GM21737 (cell line): ENCODE measurements at regions not wholly inside any gene's neighbourhood (a gene's known extent, or its start where the extent isn't known, plus 50 kb on each side); places are given as distances from the start of the nearest gene placed in this dataset.
"Not testable (repeated sequence)": the region's sequence is repeated elsewhere in the genome, so short reads cannot be mapped to it uniquely, and the experiment has no call there.

Experiments used
- ATAC-seq: cut with Tn5 transposase; IDR thresholded peaks from one replicate; pipeline ENCODE4 v1.9.1; 2021; ENCODE audit warnings: mild to moderate bottlenecking, moderate library complexity; ENCODE audit not compliant: unreplicated experiment

DNA sequence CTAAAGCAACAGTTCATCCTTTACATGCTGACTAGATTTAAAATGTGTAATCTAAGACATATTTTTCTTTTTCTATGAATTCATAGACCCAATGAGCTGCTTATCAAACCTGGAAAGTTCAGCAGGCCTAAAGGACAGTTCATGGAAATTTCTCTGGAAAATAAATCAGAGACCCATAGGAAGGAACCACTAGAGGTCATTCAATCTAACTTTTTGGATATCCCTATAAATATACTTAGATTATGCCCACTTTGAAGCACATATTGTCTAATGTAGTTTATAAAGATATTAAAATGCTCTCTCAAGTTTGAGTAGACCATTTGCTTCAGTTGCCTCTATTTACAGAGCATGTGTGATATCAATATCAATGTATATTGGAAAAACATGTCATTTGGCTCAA, 473.0 kb downstream of the FAT4 start:
- no peak for ATAC-seq

DNA sequence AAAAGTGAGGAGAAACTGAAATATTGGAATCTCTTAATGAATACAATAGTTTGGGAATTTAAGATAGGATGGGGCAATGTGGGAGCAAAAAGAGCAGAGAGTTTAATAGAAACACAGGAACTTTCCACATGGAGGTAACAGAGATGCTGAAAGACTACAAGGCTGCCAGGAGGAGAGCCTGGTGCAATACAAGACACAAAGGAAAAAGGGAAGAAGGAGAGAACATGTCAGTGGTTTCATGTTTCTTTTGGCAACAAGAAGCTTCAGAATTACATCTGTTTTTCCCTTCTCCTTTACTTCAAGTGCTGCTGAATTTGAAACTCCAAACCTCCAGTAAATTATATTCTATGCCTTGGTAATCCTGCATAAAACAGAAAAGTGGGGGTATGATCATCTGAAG, 474.3 kb downstream of the FAT4 start:
- ATAC-seq = no peak

DNA sequence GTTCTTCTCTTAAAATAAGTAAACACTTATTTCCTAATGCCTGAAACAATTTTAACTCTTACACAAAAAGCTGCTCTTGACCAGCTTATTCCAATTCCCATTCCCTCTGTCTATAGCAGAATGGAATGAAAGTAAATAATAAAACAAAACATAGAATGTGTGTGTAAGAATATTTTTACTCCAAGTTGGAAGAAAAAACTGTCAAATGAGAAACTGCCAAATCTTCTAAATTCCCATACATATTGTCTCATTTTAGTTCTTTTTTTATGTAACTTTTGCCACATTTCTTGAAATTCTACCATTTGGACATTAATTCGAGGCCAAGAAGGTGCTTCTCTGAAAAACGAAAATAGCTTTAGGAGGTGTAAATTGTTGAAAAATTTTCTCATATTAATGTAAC, 477.1 kb downstream of the FAT4 start:
- ATAC-seq = no peak

DNA sequence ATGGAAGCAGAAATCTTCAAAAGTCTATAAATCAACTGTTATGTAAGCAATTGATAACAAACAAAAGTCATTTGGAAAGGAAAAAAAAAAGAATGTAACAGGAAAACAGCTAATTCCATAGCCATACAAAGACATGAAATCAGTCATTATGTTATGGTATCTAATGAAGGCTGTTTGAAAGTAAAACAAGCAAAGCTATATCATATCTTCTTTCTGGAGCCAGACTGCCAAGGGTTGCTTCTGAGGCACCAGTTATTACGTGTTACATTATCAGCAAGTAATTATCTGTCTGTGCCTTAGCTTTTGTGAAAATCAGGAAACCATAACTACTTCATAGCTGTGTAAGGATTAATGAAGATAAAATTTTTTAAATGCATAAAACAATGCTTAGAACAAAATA, 480.2 kb downstream of the FAT4 start:
- no peak for ATAC-seq

DNA sequence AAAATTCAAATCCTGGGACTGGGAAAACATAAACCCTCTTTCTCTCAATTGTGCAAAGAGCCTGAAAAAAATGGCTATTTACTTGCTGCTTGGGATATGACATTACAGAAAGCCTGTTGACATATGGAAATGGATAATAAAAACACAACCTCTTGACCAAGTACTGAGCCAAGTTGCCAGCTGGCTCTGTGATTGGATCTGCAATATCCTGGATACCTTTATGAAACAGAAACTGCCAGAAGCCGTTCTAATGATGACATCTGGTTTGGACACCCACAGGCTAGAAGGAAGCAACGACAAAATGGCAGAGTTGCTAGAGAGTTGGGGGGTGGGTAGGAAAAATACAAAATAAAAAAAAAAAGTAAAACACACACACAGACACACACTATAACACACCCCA, 481.4 kb downstream of the FAT4 start:
- ATAC-seq = no peak

DNA sequence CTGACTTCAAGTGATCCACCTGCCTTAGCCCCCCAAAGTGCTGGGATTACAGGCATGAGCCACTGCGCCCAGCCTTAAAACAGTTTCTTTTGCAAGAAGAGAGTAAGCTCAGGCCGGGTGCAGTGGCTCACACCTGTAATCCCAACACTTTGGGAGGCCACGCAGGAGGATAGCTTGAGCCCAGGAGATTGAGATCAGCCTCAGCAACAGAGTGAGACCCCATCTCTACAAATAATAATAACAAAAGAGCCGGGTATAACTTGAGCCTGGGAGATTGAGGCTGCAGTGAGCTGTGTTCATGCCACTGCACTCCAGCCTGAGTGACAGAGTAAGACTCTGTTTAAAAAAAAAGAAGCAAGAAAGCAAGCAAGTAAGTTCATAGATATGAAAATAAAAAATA, 482.9 kb downstream of the FAT4 start:
- ATAC-seq = not testable (repeated sequence)

DNA sequence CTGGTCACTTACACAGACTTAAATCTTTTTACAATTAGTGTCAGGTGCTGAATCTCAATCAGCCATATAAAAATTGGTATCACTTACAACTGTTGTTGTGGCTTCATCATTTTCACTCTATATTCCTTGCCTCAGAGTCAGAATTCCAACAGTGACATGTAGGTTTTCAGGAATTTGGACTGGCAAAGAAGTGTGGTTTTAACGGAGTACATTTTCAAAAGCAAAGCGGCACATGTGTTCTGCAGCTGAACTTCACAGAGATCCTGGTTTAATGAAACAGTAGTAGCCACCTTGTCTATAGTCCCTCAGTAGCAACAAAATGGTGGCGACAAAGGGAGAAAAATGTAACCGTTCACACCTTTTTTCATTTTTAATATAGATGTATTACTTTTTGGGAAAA, 486.6 kb downstream of the FAT4 start:
- no peak for ATAC-seq

DNA sequence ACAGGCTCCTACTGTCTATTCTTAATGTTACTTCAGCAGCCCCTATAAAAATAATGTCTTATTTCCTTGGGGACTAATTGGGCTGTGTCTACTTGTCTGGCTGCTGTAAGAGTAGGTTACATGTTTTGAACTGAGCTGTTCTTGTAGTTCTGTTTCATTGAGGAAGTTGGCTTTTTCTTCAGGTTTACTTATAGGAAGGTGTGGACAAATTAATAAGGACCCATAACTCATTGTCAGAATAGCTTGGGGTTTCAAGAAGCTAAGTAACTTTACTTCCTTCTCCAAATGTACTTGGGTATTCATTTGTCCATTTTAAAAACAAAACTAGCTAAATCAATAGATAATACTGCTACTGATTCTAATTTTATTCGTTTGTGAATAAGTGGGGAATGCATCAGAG, 487.2 kb downstream of the FAT4 start:
- ATAC-seq = no peak

DNA sequence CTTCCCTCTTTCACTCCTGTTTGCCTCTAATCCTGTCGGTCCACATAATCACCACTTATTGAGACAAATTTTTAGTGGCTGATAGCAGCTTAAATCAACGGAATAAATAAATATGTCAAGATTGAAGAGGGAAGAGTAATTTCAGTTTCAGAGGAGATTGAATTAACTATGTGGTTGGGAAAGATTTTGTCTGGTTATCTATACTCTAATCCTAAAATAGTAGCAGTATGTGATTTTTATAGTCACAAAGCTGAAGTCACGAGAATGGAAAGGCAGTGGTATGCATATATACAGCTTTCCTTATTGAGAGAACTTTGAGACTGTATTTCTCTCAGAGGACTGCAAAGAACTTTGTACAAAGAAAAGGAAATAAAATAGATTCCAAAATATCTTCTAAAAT, 493.3 kb downstream of the FAT4 start:
- ATAC-seq = no peak

DNA sequence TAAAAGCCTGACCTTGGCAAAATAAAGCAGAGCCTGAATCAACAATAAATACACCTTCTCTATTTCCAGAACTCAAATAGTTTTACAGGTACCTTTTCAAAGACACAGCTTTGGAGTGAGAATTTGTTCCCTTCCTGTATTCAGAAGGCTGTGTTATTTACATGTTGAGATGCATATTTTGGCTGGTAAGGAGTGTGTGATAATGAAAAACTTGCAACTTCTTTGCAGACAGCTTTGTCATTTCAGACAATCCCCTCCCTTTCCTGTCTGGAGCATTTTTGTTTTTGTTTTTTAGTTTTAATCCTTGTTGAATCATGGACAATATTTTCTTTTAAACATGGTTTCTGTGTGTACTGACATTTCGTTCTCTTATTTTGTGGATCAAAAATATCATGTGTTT, 493.8 kb downstream of the FAT4 start:
- ATAC-seq = no peak

DNA sequence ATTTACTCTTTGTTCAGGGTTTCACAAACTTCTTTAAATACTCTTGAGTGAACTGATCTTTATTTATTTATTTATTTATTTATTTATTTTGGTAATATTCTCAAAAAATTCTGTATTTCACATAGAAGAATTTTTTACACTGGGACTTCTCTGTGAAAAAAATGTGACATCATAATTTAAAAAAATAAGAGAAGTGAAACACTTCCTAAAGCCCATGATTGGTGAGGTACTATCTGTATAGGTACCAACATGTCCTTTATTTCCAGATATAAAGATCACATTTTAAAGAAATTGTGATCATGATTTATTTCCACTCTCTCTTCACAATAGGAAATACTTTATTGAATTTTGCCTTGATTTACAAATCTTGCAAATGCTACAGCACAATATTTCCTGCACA, 497.1 kb downstream of the FAT4 start:
- no peak for ATAC-seq

DNA sequence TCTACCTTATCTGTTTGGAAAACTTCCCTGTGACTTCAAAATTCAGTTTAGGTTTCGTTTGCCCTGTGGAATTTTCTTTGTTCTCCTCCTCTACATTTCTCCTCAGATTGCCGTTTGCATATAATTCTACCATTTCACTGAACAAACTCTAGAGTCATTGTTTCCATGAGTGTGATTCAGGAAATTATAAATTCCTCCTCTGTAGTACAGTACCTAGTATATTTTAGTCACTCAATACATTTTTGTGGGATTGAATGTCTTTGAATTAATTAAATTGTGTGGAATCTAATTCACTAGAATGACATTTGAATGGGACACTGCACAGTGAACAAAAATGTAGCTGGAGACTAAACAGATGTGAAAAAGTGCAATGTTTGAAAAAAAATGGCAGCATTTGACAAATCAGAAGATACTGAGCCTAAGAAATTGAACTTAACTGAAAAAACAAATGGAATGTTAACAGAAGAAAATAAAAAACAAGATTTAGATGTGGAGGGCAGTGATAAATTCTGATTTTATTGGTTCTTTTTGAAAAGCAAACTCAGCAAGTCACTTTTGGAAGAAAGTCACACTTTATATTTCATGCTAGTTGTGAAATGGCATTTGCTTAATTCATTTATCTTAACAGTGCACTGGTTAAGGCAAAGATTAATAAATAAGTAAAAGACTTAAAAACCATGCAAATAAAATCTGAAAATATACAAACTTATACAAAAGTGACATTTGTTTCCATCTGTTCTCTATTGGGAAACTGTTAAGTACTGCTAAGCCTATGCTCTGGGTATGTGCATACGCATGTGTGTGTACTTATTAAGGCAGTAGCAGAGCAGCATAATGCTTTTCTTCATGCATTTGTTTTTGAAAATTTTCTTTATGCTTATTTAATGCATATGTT, 512.3 kb downstream of the FAT4 start:
- ATAC-seq = no peak

DNA sequence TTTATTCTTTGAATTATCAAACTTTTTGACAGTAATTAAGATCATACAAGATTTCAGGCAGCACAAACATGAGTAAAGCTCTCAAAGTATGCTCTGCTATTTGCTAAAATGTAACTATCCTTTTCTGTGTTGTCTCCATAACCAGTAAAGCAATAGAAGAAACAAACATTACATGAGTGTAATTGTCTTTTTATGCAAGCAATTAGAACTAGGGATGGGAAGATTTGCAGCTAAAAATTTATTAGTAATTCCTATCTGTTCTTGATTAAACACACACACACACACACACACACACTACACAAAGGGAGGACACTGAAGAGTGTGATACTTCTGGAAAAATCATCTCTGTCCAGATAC, 512.9 kb downstream of the FAT4 start:
- no peak for ATAC-seq

DNA sequence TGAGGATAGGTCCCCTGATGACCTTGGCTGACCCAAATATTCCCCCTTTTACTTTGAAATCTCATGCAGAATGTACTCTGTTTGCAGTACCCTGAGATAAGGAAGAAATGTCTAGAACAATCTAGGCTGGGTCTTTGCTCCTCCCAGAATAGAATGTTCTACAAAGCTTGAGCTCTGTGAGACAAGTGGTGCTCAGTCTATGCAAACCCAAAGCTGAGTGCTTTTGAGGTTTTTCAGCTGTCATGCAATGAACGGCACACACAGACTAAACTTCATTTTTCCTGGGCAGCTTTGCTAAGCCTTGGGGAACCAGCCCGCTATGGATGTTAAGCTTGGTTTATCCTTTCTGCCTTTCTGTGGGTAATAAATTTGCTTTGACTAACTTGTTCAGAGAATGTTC, 513.6 kb downstream of the FAT4 start:
- ATAC-seq = no peak

DNA sequence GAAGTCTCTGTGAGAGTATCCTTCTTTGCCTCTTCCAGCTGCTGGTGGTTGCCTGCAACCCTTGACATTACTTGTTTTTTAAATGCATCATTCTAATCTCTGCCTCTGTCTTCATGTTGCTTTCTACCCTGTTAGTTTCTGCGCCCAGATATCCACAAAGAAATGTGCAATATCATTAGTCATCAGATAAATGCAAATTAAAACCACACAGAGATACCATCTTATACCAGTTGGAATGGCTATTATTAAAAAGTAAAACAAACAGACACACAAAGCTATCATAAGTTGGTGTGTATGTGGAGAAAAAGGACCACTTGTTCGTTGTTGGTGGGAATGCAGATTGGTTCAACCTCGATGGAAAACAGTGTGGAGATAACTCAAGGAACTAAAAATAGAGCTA, 517.4 kb downstream of the FAT4 start:
- no peak for ATAC-seq

DNA sequence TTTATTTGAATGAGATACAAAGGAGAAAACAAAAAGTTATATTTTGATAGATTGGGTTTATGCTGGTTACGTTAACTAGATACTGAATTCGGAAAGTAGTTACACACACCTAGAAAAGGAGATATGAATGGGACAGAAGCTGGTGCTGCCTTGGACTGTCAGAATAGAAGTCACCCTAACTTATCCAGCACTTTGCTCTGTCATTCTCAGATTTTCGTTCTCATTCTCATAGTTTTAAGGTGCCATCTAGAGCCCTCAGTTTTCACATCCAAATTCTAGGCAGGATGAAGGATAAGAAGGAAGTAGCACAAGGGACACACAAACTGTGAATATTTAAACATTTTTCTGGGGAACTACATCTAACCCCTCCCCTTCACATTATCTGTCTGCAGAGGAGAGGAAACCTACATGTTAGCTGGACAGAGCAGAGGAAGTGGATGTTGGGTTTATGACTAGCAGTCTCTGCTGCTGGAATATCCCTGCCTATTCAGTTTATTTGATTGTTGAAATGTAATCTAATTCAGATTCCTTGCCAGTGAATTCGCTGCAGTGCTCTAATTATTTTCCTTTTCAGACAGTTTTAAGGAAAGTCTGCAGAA, 521.9 kb downstream of the FAT4 start:
- ATAC-seq = no peak

DNA sequence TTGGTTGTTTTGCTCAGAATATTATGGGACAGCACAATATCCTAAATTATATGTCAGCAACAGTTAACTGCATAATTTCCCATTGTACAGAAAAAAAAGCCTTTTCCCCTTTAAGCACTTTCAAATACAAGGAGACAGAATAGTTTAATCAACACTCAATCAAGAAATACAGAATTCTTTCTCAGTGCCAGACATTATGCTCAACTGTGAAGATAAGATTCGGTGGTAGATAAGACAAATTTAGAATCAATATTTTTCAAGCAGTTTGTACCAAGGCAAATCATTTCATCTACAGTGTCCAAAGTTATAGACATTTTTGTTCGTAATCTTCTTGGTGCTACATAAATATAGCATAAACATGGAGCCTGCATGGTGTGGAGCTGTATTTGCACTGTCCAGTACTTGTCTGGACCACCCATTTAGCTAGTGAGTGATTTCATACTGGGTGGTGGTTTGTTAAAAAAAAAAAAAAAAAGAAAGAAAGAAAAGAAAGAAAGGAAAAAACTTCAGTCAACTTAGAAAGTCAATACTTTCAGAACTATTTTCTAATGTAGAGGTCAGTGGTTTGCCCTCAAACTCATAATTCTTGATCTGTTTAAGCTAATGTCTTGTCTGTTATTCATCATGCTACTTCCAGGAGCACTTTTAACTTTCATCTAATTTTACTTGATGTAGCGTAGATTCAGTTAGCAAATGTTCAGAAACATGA, 522.9 kb downstream of the FAT4 start:
- ATAC-seq = no peak

DNA sequence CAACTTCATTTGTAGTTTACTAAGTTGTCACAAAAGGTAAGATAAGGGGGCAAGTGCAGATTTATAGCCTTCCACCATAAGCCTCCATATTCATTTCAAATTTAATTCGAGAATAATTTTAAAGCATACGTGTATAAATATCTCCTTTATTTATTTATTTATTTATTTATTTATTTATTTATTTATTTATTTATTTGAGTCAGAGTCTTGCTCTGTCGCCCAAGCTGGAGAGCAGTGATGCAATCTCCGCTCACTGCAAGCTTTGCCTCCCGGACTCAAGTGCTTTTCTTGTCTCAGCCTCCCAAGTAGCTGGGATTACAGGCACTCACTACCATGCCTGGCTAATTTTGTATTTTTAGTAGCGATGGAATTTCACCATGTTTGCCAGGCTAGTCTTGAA, 523.4 kb downstream of the FAT4 start:
- no peak for ATAC-seq

DNA sequence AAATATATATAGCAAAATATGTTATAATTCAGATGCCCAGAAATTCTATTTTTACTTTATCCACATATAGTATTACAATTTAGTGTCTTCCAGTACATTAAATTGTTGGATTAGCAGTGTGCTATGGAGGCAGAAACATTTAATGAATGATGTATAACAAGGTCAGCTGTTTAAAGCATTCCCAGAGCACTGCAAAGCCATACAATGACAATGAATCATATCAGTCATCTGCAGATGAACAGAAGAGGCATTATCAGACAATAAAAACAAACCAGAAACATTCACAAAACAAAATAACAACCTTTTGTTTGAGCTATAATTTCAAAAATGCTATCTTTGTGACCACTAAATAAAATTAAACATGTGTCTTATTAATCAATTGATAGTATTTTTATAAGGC, 524.2 kb downstream of the FAT4 start:
- no peak for ATAC-seq

DNA sequence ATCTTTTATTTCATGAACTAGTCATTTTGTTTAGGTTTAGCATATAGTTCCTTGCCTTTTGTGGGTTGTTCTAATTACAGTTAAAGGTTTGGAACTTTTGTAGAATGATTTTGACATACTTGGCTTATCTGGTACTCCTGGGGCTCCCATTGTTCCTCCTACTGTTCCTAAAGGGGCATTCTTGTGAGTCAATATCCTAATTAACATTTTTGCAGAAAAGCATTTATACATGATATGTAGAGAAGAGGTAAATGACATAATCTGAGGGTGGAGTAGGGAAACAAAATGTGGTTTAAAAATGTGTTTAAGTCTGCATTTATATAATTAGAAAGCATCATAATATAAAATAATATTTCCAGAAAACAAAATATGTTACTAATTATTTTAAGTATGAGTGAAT, 529.2 kb downstream of the FAT4 start:
- ATAC-seq = no peak

DNA sequence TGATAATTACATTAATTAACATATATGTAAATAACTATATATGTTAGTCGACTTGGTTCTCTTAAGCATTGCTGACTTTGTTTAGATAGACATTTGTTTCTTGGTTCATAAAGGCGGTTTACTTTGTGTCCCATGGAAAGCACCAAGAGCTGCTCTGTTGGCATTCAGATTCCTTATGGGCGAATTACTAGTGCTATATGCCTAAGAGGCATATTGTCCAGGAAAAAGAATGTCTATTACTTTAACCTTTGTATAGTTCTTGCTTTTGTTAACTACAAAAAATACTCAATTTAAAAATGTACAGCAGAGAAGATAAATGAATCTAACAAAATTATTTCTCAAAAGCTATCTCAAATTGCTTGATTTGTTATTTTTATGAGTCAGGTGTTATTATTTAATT, 532.8 kb downstream of the FAT4 start:
- no peak for ATAC-seq

DNA sequence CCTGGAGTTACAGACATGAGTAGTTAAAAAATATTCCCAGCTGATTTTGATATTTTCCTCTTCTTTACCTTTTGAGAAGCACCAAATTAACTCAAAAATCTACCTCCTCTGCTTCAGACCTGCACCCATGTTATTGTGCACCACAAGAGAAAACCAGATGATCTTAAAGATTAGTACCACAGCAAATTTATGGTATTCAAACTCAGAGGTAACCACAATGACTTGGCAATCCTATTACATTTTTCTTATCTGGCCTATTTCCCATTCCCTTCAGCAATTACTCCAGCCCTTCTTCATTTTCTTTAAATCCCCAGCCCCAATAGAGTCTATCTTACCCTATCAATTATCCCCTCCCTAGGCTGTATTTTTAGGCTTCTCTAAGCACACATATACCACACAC, 535.1 kb downstream of the FAT4 start:
- no peak for ATAC-seq
